ENCODE measurements at regions not wholly inside any gene's neighbourhood (a gene's known extent, or its start where the extent isn't known, plus 50 kb on each side); places are given as distances from the start of the nearest gene placed in this dataset.

- H3K9me3 ChIP-seq (ENCODE audit: insufficient read depth, low read length) = no peaks in the 10 kb centered on the region
- DNase-seq (ENCODE audit: low read depth, low spot score) = no peak
- no peak overlapping the region for H3K4me3 ChIP-seq (ENCODE audit: insufficient read length, low read depth)
- TF ChIP-seq YY1 (IDR thresholded peaks at IDR 0.05; ENCODE audit: insufficient read depth, insufficient read length) (no peak), SUZ12 (IDR thresholded peaks at IDR 0.05; ENCODE audit: extremely low read depth, insufficient read depth, insufficient read length) (no peak), ZNF274 (IDR thresholded peaks at IDR 0.05; ENCODE audit: low read depth, low read length) (no peak)
- no peaks in the 10 kb centered on the region for H3K36me3 ChIP-seq (ENCODE audit: insufficient read depth, insufficient read length, low read length)
- no peaks in the 10 kb centered on the region for H3K4me1 ChIP-seq (ENCODE audit: insufficient read depth, insufficient read length)
- no peak overlapping the region for H3K9ac ChIP-seq (ENCODE audit: insufficient read length, low read depth)
- peaks cover 26% of the 10 kb centered on the region for H3K27me3 ChIP-seq (ENCODE audit: insufficient read depth, insufficient read length)
Measured at GRCh38 chr1:59150577-59151386, 146.1 kb upstream of the FGGY start.

DNA sequence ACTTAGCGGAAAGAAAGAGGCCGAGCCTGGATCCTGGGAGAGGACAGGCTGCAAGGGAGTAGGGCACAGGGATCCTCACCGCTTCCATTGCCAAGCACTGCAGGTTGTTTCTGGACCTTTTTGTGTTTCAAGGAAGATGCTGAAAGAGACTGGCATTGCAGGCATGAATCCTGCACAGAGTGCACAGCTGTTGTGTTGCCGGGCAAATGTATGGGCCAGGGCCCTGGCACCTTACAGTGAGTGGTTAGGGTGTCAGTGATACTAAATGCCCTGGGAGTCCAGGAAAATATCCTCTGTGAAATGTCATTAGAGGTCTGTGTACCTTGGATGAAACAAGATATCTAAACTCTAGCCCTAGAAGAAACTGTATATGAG lies 145.5 kb upstream of the FGGY start:
- Histone ChIP-seq H3K9me3 (ENCODE audit: insufficient read depth, low read length) (no peaks in the 10 kb centered on the region), H3K27me3 (ENCODE audit: insufficient read depth, insufficient read length) (peaks cover 20% of the 10 kb centered on the region), H3K4me1 (ENCODE audit: insufficient read depth, insufficient read length) (no peaks in the 10 kb centered on the region), H3K36me3 (ENCODE audit: insufficient read depth, insufficient read length, low read length) (no peaks in the 10 kb centered on the region), H3K4me3 (ENCODE audit: insufficient read length, low read depth) (no peak overlapping the region), H3K9ac (ENCODE audit: insufficient read length, low read depth) (no peak overlapping the region)
- TF ChIP-seq SUZ12 (IDR thresholded peaks at IDR 0.05; ENCODE audit: extremely low read depth, insufficient read depth, insufficient read length) = no peak
- no peak for DNase-seq (ENCODE audit: low read depth, low spot score)

DNA sequence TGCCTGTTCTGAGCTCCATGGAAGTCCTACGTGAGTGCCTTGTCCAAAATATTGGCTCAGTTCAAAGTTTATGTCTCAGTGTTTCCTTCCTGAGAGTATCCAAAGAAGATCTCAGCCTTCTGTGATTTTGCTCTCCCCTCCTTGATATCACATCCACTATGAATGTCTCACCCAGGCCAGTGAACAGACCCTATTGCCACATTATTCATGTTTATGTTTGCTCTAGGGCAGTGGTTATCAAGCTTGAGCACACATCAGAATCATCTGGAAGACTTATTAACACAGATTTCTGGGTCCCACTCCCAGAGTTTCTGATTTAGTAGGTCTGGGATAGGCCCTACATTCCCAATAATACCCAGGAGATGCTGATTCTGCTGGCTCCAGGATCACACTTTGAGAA lies 145.0 kb upstream of the FGGY start:
- Histone ChIP-seq H3K4me3 (ENCODE audit: insufficient read length, low read depth) (no peak overlapping the region), H3K36me3 (ENCODE audit: insufficient read depth, insufficient read length, low read length) (no peaks in the 10 kb centered on the region), H3K9me3 (ENCODE audit: insufficient read depth, low read length) (no peaks in the 10 kb centered on the region), H3K9ac (ENCODE audit: insufficient read length, low read depth) (no peak overlapping the region), H3K4me1 (ENCODE audit: insufficient read depth, insufficient read length) (no peaks in the 10 kb centered on the region), H3K27me3 (ENCODE audit: insufficient read depth, insufficient read length) (peaks cover 16% of the 10 kb centered on the region)
- TF ChIP-seq YY1 (IDR thresholded peaks at IDR 0.05; ENCODE audit: insufficient read depth, insufficient read length) (no peak), ZNF274 (IDR thresholded peaks at IDR 0.05; ENCODE audit: low read depth, low read length) (no peak)
- no peak for DNase-seq (ENCODE audit: low read depth, low spot score)

DNA sequence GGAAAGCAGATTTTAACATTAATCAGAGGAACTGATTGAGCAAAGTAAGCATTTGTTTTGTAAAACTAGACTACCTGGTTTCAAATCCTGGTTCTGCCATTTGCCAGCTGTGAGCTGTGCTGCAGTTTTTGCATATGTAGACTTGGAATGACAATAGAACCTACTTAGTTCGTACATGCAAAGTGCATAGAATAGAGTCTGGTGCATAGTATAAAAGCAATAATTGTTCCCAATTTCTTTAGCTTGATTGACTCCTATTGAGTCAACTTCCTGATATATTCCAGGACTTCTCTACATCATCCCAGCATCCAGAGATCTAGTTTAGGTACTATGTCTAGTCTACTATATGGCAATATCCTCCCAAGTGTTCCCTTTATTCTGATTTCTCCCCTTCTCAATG lies 144.4 kb upstream of the FGGY start:
- no peaks in the 10 kb centered on the region for H3K9me3 ChIP-seq (ENCODE audit: insufficient read depth, low read length)
- no peak for DNase-seq (ENCODE audit: low read depth, low spot score)
- no peak overlapping the region for H3K4me3 ChIP-seq (ENCODE audit: insufficient read length, low read depth)
- H3K9ac ChIP-seq (ENCODE audit: insufficient read length, low read depth) = no peak overlapping the region
- H3K4me1 ChIP-seq (ENCODE audit: insufficient read depth, insufficient read length) = no peaks in the 10 kb centered on the region
- TF ChIP-seq YY1 (IDR thresholded peaks at IDR 0.05; ENCODE audit: insufficient read depth, insufficient read length) (no peak), SUZ12 (IDR thresholded peaks at IDR 0.05; ENCODE audit: extremely low read depth, insufficient read depth, insufficient read length) (no peak), ZNF274 (IDR thresholded peaks at IDR 0.05; ENCODE audit: low read depth, low read length) (no peak)
- H3K27me3 ChIP-seq (ENCODE audit: insufficient read depth, insufficient read length) = peaks cover 9% of the 10 kb centered on the region
- H3K36me3 ChIP-seq (ENCODE audit: insufficient read depth, insufficient read length, low read length) = no peaks in the 10 kb centered on the region

DNA sequence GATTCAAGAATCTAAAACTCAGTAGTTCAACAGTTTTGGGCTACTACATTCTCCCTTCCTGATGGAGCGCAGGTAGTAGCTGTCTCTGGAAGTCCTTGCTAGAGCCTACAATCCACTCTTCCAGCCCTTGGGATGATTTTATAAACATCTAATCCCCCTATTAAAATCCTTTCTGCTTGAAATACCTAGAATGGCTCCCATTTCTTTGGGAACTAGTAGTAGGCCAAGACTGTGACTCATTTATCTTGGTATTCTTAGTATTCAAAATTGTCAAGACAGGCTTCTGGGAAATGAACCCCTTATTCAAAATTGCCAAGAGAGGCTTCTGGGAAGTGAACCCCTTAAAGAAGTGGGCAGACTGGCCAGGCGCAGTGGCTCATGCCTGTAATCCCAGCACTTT lies 142.5 kb upstream of the FGGY start:
- Histone ChIP-seq H3K36me3 (ENCODE audit: insufficient read depth, insufficient read length, low read length) (no peaks in the 10 kb centered on the region), H3K4me3 (ENCODE audit: insufficient read length, low read depth) (no peak overlapping the region), H3K9ac (ENCODE audit: insufficient read length, low read depth) (no peak overlapping the region), H3K9me3 (ENCODE audit: insufficient read depth, low read length) (peaks cover 15% of the 10 kb centered on the region), H3K27me3 (ENCODE audit: insufficient read depth, insufficient read length) (no peaks in the 10 kb centered on the region), H3K4me1 (ENCODE audit: insufficient read depth, insufficient read length) (no peaks in the 10 kb centered on the region)
- no peak for DNase-seq (ENCODE audit: low read depth, low spot score)
- TF ChIP-seq YY1 (IDR thresholded peaks at IDR 0.05; ENCODE audit: insufficient read depth, insufficient read length) (no peak), ZNF274 (IDR thresholded peaks at IDR 0.05; ENCODE audit: low read depth, low read length) (no peak), SUZ12 (IDR thresholded peaks at IDR 0.05; ENCODE audit: extremely low read depth, insufficient read depth, insufficient read length) (no peak)

GRCh38 chr1:59155351-59155750 lies 141.5 kb upstream of the FGGY start:
- no peak for DNase-seq (ENCODE audit: low read depth, low spot score)
- no peak for TF ChIP-seq YY1 (IDR thresholded peaks at IDR 0.05; ENCODE audit: insufficient read depth, insufficient read length)
- no peak for TF ChIP-seq ZNF274 (IDR thresholded peaks at IDR 0.05; ENCODE audit: low read depth, low read length)
- TF ChIP-seq SUZ12 (IDR thresholded peaks at IDR 0.05; ENCODE audit: extremely low read depth, insufficient read depth, insufficient read length) = no peak
- H3K36me3 ChIP-seq (ENCODE audit: insufficient read depth, insufficient read length, low read length) = no peaks in the 10 kb centered on the region
- H3K9ac ChIP-seq (ENCODE audit: insufficient read length, low read depth) = no peak overlapping the region
- H3K27me3 ChIP-seq (ENCODE audit: insufficient read depth, insufficient read length) = no peaks in the 10 kb centered on the region
- H3K4me1 ChIP-seq (ENCODE audit: insufficient read depth, insufficient read length) = no peaks in the 10 kb centered on the region
- H3K4me3 ChIP-seq (ENCODE audit: insufficient read length, low read depth) = no peak overlapping the region
- peaks cover 15% of the 10 kb centered on the region for H3K9me3 ChIP-seq (ENCODE audit: insufficient read depth, low read length)

GRCh38 chr1:59156051-59156450 lies 140.8 kb upstream of the FGGY start:
- no peaks in the 10 kb centered on the region for H3K4me1 ChIP-seq (ENCODE audit: insufficient read depth, insufficient read length)
- no peak overlapping the region for H3K4me3 ChIP-seq (ENCODE audit: insufficient read length, low read depth)
- no peak for TF ChIP-seq ZNF274 (IDR thresholded peaks at IDR 0.05; ENCODE audit: low read depth, low read length)
- no peak for TF ChIP-seq SUZ12 (IDR thresholded peaks at IDR 0.05; ENCODE audit: extremely low read depth, insufficient read depth, insufficient read length)
- no peak for TF ChIP-seq YY1 (IDR thresholded peaks at IDR 0.05; ENCODE audit: insufficient read depth, insufficient read length)
- DNase-seq (ENCODE audit: low read depth, low spot score) = no peak
- peaks cover 15% of the 10 kb centered on the region for H3K9me3 ChIP-seq (ENCODE audit: insufficient read depth, low read length)
- no peaks in the 10 kb centered on the region for H3K36me3 ChIP-seq (ENCODE audit: insufficient read depth, insufficient read length, low read length)
- H3K9ac ChIP-seq (ENCODE audit: insufficient read length, low read depth) = no peak overlapping the region
- H3K27me3 ChIP-seq (ENCODE audit: insufficient read depth, insufficient read length) = no peaks in the 10 kb centered on the region
